ENCODE measurements at regions not wholly inside any gene's neighbourhood (a gene's known extent, or its start where the extent isn't known, plus 50 kb on each side); places are given as distances from the start of the nearest gene placed in this dataset.

DNA sequence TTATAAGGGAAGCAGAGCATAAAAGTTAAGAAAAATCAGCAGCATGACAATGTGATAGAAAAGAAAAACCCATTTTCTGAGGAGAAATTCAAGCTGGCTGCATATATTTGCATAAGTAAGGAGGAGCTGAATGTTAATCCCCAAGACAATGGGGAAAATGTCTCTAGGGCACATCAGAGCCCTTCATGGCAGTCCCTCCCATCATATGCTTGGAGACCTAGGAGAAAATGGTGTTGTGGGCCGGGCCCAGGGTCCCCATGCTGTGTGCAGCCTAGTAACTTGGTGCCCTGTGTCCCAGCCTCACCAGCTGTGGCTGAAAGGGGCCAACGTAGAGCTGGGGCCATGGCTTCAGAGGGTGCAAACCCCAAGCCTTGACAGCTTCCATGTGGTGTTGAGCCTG, 100.6 kb upstream of the PLPPR4 start:
- DNase-seq (ENCODE audit: low read depth) = no peak

DNA sequence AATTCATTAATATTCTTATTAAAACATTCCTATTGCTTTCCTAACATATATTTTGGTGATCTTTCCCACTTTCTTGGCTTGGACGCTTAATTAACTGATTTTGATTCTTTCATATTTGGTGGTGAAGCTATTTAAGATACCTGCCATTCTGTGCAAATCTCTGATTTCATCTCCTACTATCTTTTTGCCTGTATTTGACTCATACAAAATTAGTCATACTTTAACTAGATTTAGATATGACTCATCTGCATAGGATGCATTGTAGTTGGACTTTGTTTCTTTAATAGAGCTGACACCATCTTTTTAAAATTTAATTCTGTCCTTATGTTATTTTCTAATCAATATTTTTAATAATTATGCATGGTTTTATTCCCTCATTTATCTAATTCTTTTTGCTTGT, 93.8 kb upstream of the PLPPR4 start:
- DNase-seq (ENCODE audit: low read depth) = no peak

DNA sequence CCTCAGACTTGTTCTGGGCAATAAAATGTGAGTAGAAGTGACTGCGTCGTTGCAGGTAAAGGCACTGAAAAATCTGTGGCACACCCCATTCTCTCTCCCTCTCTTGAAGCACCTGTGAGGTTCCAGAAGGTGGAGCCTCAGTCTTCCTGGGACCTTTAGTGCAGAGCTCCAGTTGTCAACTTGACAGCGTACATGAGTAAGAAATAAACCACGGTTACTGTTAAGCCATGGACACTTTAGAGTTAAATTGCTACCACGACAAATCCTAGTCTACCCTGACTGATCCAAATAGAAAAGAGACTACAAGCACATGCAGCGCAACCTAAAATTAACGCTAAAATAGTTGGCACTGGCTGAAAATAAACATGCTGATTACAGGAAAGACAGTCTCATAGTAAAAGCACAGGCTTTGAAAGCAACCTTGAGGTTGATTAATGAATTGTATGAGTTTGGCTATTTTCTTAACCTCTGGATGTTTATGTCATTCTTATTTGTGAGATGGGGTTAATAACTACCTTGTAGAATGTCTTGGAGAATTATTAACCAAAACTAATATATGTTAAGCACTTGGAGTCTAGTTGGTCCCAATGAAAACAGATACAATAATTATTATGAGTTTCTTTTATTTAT, 93.0 kb upstream of the PLPPR4 start:
- DNase-seq (ENCODE audit: low read depth) = no peak

GRCh38 chr1:99173282-99173681, 91.0 kb upstream of the PLPPR4 start:
- DNase-seq (ENCODE audit: low read depth) = no peak

GRCh38 chr1:99173900-99174299, 90.4 kb upstream of the PLPPR4 start:
- no peak for DNase-seq (ENCODE audit: low read depth)

DNA sequence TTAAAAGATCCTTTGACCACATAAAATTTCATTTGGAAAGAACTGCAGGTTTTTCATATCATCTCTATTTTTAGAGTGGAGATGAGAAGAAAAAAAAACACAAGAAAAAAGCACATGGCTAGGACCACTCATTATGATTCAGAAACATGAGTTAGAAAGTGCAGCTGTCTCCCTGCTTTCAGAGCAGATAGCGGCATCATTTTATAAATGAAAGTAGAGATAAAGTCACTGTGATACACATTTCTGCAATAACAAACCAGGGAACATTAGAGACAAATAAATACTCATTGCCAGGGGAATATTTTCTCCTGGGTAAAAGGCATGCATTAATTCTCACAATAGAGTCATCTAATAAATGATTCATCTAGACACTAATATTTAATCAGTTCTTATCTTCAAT, 87.5 kb upstream of the PLPPR4 start:
- no peak for DNase-seq (ENCODE audit: low read depth)

DNA sequence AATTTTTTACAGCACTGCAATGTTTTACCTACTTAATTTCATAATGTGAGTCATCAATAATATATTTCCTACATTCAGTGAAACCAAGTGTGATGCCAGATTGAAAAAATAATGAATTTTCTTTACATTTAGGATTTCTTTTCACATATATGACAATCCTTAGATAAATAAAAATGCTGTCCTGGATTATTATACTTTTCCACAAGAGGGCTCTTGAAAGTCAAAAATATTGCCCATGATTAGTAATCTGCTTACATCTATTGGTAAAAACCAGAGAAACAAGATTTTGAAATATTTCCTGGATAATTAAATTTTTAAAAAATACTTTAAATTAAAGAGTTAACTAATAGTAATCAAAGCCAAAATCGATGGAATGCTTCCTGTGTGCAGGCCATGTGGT, 86.8 kb upstream of the PLPPR4 start:
- DNase-seq (ENCODE audit: low read depth) = no peak

GRCh38 chr1:99180343-99180808, 83.9 kb upstream of the PLPPR4 start:
- DNase-seq (ENCODE audit: low read depth) = peak; percentile 62

GRCh38 chr1:99180915-99181314, 83.4 kb upstream of the PLPPR4 start:
- DNase-seq (ENCODE audit: low read depth) = no peak

DNA sequence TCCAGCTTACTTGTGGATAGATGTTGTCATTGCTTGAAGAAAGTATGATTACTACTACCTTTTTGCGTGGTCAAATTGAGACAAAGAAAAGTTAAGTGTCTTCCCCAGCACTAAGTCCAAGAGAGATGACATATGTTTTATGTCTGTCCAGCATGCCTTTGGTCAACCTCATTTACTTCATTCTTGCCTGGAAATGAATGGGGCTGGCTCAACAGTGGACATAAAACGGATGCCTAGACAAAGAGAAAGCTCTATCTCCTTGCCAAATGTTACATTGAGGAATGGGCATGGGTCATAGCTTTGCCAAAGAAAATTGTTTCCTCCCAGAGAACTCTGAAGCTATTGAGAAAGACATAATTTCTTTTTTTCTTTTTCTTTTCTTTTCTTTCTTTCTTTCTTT, 82.4 kb upstream of the PLPPR4 start:
- DNase-seq (ENCODE audit: low read depth) = no peak

GRCh38 chr1:99185196-99185595, 79.1 kb upstream of the PLPPR4 start:
- no peak for DNase-seq (ENCODE audit: low read depth)

DNA sequence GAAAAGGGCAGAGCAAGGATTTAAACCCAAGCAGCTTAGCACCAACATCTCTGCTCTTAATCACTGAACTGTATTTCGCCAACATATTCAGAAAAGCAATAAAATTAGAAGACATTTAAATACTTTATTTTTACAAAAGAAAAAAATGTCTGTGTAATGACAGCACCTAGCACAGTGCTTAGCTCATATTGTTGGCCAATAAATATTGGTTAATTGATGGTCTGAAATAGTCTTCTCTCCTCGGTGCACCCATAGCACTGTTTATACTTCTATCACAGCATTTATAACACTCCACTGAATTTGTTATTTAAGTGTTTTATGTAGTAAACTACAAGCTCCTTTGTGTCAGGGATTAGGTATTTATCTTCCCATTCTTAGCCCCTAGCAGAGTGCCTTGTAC, 70.9 kb upstream of the PLPPR4 start:
- no peak for DNase-seq (ENCODE audit: low read depth)

DNA sequence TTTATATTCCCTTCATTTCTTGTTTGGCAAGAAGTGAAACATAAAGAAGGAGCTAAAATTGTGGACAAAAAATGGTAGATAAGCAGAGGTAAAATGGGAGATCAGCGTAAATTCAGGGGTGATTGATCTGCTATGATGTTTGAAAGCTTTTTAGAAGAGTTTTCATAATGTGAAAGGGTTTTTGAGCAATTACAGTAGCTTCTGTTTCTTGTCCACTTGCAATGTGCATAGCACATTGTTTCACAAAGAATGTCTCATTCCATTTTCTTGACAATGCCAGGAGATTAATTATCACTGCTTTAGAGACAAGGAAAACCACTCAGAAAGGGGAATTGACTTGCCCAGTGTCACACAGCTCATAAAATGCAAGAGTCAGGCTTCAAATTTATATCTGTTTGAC, 65.9 kb upstream of the PLPPR4 start:
- DNase-seq (ENCODE audit: low read depth) = no peak

- no peak for DNase-seq (ENCODE audit: low read depth)
Observed at GRCh38 chr1:99207216-99207615, 57.1 kb upstream of the PLPPR4 start.

All from fibroblast of the conjunctiva (primary cell).